GM18502 (cell line): ENCODE measurements at regions not wholly inside any gene's neighbourhood (a gene's known extent, or its start where the extent isn't known, plus 50 kb on each side); places are given as distances from the start of the nearest gene placed in this dataset.

Source experiments
- ATAC-seq: cut with Tn5 transposase; IDR thresholded peaks from one replicate; pipeline ENCODE4 v1.9.1; 2021; ENCODE audit warnings: mild to moderate bottlenecking; ENCODE audit not compliant: unreplicated experiment, poor library complexity

GRCh38 chr10:52870562-52870961 lies 98.0 kb upstream of the MBL2 start:
- ATAC-seq, result no peak

GRCh38 chr10:52869864-52870263 lies 97.3 kb upstream of the MBL2 start:
- no peak for ATAC-seq

- ATAC-seq, result no peak
These were observed 92.6 kb upstream of the MBL2 start for GRCh38 chr10:52865213-52865612.

GRCh38 chr10:52864201-52865106 lies 91.9 kb upstream of the MBL2 start:
- ATAC-seq, result no peak

GRCh38 chr10:52858722-52859121 lies 86.1 kb upstream of the MBL2 start:
- ATAC-seq, result no peak

- no peak for ATAC-seq
These were observed 83.2 kb upstream of the MBL2 start for GRCh38 chr10:52855546-52856325.

GRCh38 chr10:52853704-52854103 lies 81.1 kb upstream of the MBL2 start:
- ATAC-seq, result peak; percentile 70

- ATAC-seq, result no peak
These were observed 64.2 kb upstream of the MBL2 start for GRCh38 chr10:52836816-52837215.
